Endothelial cell of umbilical vein (primary cell): ENCODE measurements at regions not wholly inside any gene's neighbourhood (a gene's known extent, or its start where the extent isn't known, plus 50 kb on each side); places are given as distances from the start of the nearest gene placed in this dataset.

ENCODE experiments used
- BruUV-seq: library from RNA; stranded (reverse); fragments of 400-500 nt; replicated peaks from 2 replicates; lab custom pipeline; 2021; lab: Mats Ljungman, UMichigan
- CTCF ChIA-PET: fragments of 300-600, 350-600 bp; sonication (Branson Sonifier 250); formaldehyde crosslinking; loops from one replicate; lab custom pipeline; 2021; ENCODE audit warnings: antibody characterized with exemption, inconsistent platforms; lab: Charles Lee
- POLR2A ChIA-PET: fragments of 300-600, 350-600 bp; sonication (Branson Sonifier 250); formaldehyde crosslinking; loops from one replicate; lab custom pipeline; 2021; ENCODE audit warnings: antibody characterized with exemption, inconsistent platforms; lab: Charles Lee
- DNase-seq: peaks from one replicate; pipeline ENCODE4 v3.0.0-alpha.2; 2011; ENCODE audit warnings: low read depth, low spot score
- FAIRE-seq: peaks from 2 replicates; lab custom pipeline; 2011; peaks lifted over from hg19 to GRCh38; lab: Jason Lieb, UNC
- H2AFZ ChIP-seq: 2 replicates; pipeline ENCODE4 v1.6.0; 2012; ENCODE audit warnings: low read depth, low read length, control low read depth, inconsistent platforms
- H3K27ac ChIP-seq: 2 replicates; pipeline ENCODE4 v1.5.1; 2011; ENCODE audit warnings: low read depth, mild to moderate bottlenecking, control low read depth, low read length, moderate library complexity; ENCODE audit not compliant: insufficient read depth
- H3K27me3 ChIP-seq, 2 experiments: 2 replicates each; pipeline versions ENCODE4 v1.6.0 to v1.6.1; 2011; ENCODE audit warnings: low read length in 2 of 2, mixed read lengths in 1 of 2; ENCODE audit not compliant: control insufficient read depth in 2 of 2, insufficient read depth in 2 of 2
- H3K36me3 ChIP-seq, 2 experiments: 2 replicates in 1 of 2; 3 replicates in 1 of 2; pipeline ENCODE4 v1.5.1; 2011; ENCODE audit warnings: low read length in 2 of 2, mild to moderate bottlenecking in 1 of 2, moderate library complexity in 1 of 2; ENCODE audit not compliant: control insufficient read depth in 2 of 2, insufficient read depth in 2 of 2; ENCODE audit errors: extremely low read depth in 1 of 2
- H3K4me1 ChIP-seq: 3 replicates; pipeline ENCODE4 v1.5.1; 2011; ENCODE audit warnings: mild to moderate bottlenecking, low read length; ENCODE audit not compliant: control insufficient read depth, insufficient read depth; ENCODE audit errors: extremely low read depth
- H3K4me2 ChIP-seq: 2 replicates; pipeline ENCODE4 v1.6.1; 2011; ENCODE audit warnings: low read length, control low read depth, mixed read lengths; ENCODE audit not compliant: insufficient read depth
- H3K4me3 ChIP-seq, 3 experiments: fragments of 200-600 bp in 1 of 3; sonication (generic), shearing (Covaris generic) in 1 of 3; replicated peaks in 1 of 3; 2 replicates each; pipeline ENCODE4 v1.5.1; 2011 to 2016; ENCODE audit warnings: control low read depth in 3 of 3, low read length in 3 of 3, mild to moderate bottlenecking in 2 of 3, inconsistent platforms in 1 of 3, low read depth in 1 of 3, moderate library complexity in 1 of 3; ENCODE audit not compliant: insufficient read depth in 1 of 3
- H3K79me2 ChIP-seq: 2 replicates; pipeline ENCODE4 v1.6.0; 2012; ENCODE audit warnings: low read length, inconsistent platforms; ENCODE audit not compliant: control insufficient read depth, insufficient read depth
- H3K9ac ChIP-seq: replicated peaks from 2 replicates; pipeline ENCODE3; 2011; ENCODE audit warnings: low read length, control low read depth; ENCODE audit not compliant: insufficient read depth; ENCODE audit errors: extremely low read depth
- H3K9me1 ChIP-seq: replicated peaks from 3 replicates; pipeline ENCODE4 v1.6.0; 2011; ENCODE audit warnings: mild to moderate bottlenecking, low read length; ENCODE audit not compliant: control insufficient read depth, insufficient read depth; ENCODE audit errors: extremely low read depth
- H3K9me3 ChIP-seq: replicated peaks from 2 replicates; pipeline ENCODE4 v1.5.1; 2012; ENCODE audit warnings: low read length, inconsistent platforms; ENCODE audit not compliant: control insufficient read depth, insufficient read depth
- H4K20me1 ChIP-seq: replicated peaks from 2 replicates; pipeline ENCODE3; 2011; ENCODE audit warnings: mild to moderate bottlenecking, low read length; ENCODE audit not compliant: control insufficient read depth, insufficient read depth; ENCODE audit errors: extremely low read depth
- CTCF ChIP-seq, 2 donors: IDR thresholded peaks; 1 replicate in 1 of 2; 2 replicates in 1 of 2; pipeline ENCODE4 v1.5.1; 2011; ENCODE audit warnings: low read length in 2 of 2, mild to moderate bottlenecking in 2 of 2, moderate library complexity in 2 of 2, control low read depth in 1 of 2, inconsistent platforms in 1 of 2, low read depth in 1 of 2; ENCODE audit not compliant: insufficient read depth in 1 of 2; ENCODE audit errors: extremely low read depth in 1 of 2
- EZH2 ChIP-seq: IDR thresholded peaks from 2 replicates; pipeline ENCODE4 v1.6.1; 2012; ENCODE audit warnings: borderline replicate concordance, low read depth, mild to moderate bottlenecking, moderate library complexity, low read length, inconsistent platforms; ENCODE audit not compliant: severe bottlenecking
- FOS ChIP-seq: IDR thresholded peaks from 2 replicates; pipeline ENCODE4 v1.6.1; 2011; ENCODE audit warnings: mild to moderate bottlenecking, low read length, moderate library complexity, borderline replicate concordance; ENCODE audit not compliant: insufficient read depth
- GATA2 ChIP-seq: IDR thresholded peaks from 2 replicates; pipeline ENCODE4 v1.7.0; 2011; ENCODE audit warnings: low read depth, mild to moderate bottlenecking, moderate library complexity, mixed read lengths, low read length; ENCODE audit not compliant: insufficient read length, insufficient read depth
- JUN ChIP-seq: IDR thresholded peaks from 2 replicates; pipeline ENCODE4 v1.6.1; 2011; ENCODE audit warnings: borderline replicate concordance, low read depth; ENCODE audit not compliant: insufficient read length, insufficient read depth
- MAX ChIP-seq: IDR thresholded peaks from 2 replicates; pipeline ENCODE4 v1.6.1; 2011; ENCODE audit not compliant: insufficient read depth, insufficient read length
- MYC ChIP-seq: IDR thresholded peaks from one replicate; pipeline ENCODE4 v1.6.1; 2011; ENCODE audit warnings: mild to moderate bottlenecking, low read depth, low read length
- POLR2A ChIP-seq: IDR thresholded peaks from 2 replicates; pipeline ENCODE4 v1.6.1; 2012; ENCODE audit warnings: low read depth, mild to moderate bottlenecking, control low read depth, low read length
- POLR2AphosphoS5 ChIP-seq: IDR thresholded peaks from 2 replicates; pipeline ENCODE4 v1.6.1; 2012; ENCODE audit warnings: low read depth, mild to moderate bottlenecking, control low read depth, low read length, moderate library complexity; ENCODE audit not compliant: insufficient read depth
- dilution Hi-C: fragments of 300-500 bp; cut with MboI; formaldehyde crosslinking; loops from one replicate; pipeline ENCODE4 v1.15.0; 2019; ENCODE audit warnings: low sequenced_read_pairs; ENCODE audit not compliant: extremely low pct_ligation_motif_present
- intact Hi-C: fragments of 100-400 bp; cut with micrococcal nuclease; formaldehyde crosslinking; loops from one replicate; pipeline ENCODE4 v1.10.0; 2022

GRCh38 chr22:48955351-48956311 lies 872.0 kb downstream of the BRD1 start:
- Histone ChIP-seq H3K36me3 (no peaks in the 10 kb centered on the region), H3K9ac (no peak overlapping the region), H3K27ac (no peak overlapping the region), H3K79me2 (no peaks in the 10 kb centered on the region), H3K4me2 (no peak overlapping the region), H3K9me3 (peaks cover 8% of the 10 kb centered on the region), H4K20me1 (no peaks in the 10 kb centered on the region), H3K27me3 (no peaks in the 10 kb centered on the region), H3K9me1 (no peaks in the 10 kb centered on the region), H2AFZ (no peak overlapping the region), H3K4me3 (no peak overlapping the region), H3K4me1 (no peaks in the 10 kb centered on the region)
- TF ChIP-seq FOS, result no peak
- TF ChIP-seq MAX, result no peak
- TF ChIP-seq EZH2, result no peak
- no peak for TF ChIP-seq POLR2AphosphoS5
- TF ChIP-seq CTCF (IDR thresholded peaks at IDR 0.05; ENCODE audit: extremely low read depth in 1 of 2, insufficient read depth in 1 of 2, low read depth in 1 of 2, low read length in 2 of 2), result no peak
- TF ChIP-seq MYC, result no peak
- no peak for TF ChIP-seq GATA2
- no peak for TF ChIP-seq JUN
- TF ChIP-seq POLR2A, result no peak
- intact Hi-C loops, result no loop called here
- ChIA-PET POLR2A (no interaction called here), CTCF (no interaction called here)
- no TSS peak for BruUV-seq
- FAIRE-seq (no peak), DNase-seq (no peak)
- dilution Hi-C loops, result no loop called here
